Esophagus muscularis mucosa (tissue), 3 donors: ENCODE measurements at regions not wholly inside any gene's neighbourhood (a gene's known extent, or its start where the extent isn't known, plus 50 kb on each side); places are given as distances from the start of the nearest gene placed in this dataset.

ENCODE experiments used
- CTCF ChIP-seq, 3 experiments: fragments of 200-600 bp in 2 of 3; fragments of 450-650 bp in 1 of 3; sonication (generic) in 2 of 3; IDR thresholded peaks; one replicate each; pipeline ENCODE4 v1.5.1; 2017 to 2019; ENCODE audit warnings: antibody characterized with exemption in 3 of 3, mild to moderate bottlenecking in 2 of 3, moderate library complexity in 1 of 3
- POLR2AphosphoS5 ChIP-seq, 2 donors: sonication (generic); formaldehyde crosslinking; IDR thresholded peaks; one replicate each; pipeline ENCODE4 v1.6.1; 2017; ENCODE audit warnings: antibody characterized with exemption in 2 of 2

GRCh38 chr2:109695290-109695689, 81.1 kb downstream of the SOWAHC start:
- no peak for TF ChIP-seq POLR2AphosphoS5 (IDR thresholded peaks at IDR 0.05)
- no peak for TF ChIP-seq CTCF (IDR thresholded peaks at IDR 0.05)
